ENCODE measurements at regions not wholly inside any gene's neighbourhood (a gene's known extent, or its start where the extent isn't known, plus 50 kb on each side); places are given as distances from the start of the nearest gene placed in this dataset.

DNA sequence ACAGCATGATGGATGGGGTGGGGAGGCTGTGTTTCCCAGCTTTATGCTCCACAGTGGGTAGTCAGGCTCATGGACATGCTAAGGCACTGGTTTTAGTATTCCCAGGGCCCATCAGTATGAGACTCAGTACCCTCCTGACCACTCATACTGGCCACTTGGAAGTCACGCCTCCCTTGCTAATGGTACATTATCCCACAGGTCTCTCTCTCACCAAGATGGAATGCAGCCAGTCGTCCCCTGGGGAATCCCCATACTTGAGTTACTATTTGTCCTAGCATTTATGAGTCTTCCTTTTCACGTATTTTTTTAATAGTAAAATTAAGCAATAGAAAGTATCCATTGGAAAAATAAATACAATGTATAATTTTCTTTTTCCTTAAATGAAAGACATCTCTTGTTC is 80.6 kb upstream of the TBX20 start:
- Histone ChIP-seq H3K9me3 (replicated peaks in 1 of 3) (no peaks in the 10 kb centered on the region), H3K27ac (no peak overlapping the region), H3K4me3 (no peak overlapping the region), H3K27me3 (no peaks in the 10 kb centered on the region), H3K36me3 (replicated peaks in 1 of 2) (no peaks in the 10 kb centered on the region), H3K4me1 (replicated peaks in 1 of 2) (no peaks in the 10 kb centered on the region)
- no peak for DNase-seq
- WGBS, 4 donors = 74 to 76% (median 75%) methylated on average over 3 of the region's 3 CpGs
- intact Hi-C loops (cut with DNase I) = no loop called here
- TF ChIP-seq, protein P1, sequence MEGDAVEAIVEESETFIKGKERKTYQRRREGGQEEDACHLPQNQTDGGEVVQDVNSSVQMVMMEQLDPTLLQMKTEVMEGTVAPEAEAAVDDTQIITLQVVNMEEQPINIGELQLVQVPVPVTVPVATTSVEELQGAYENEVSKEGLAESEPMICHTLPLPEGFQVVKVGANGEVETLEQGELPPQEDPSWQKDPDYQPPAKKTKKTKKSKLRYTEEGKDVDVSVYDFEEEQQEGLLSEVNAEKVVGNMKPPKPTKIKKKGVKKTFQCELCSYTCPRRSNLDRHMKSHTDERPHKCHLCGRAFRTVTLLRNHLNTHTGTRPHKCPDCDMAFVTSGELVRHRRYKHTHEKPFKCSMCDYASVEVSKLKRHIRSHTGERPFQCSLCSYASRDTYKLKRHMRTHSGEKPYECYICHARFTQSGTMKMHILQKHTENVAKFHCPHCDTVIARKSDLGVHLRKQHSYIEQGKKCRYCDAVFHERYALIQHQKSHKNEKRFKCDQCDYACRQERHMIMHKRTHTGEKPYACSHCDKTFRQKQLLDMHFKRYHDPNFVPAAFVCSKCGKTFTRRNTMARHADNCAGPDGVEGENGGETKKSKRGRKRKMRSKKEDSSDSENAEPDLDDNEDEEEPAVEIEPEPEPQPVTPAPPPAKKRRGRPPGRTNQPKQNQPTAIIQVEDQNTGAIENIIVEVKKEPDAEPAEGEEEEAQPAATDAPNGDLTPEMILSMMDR (IDR thresholded peaks at IDR 0.05) = no peak
- TF ChIP-seq POLR2A (IDR thresholded peaks at IDR 0.05) = no peak

- intact Hi-C loops (cut with DNase I) = no loop called here
- TF ChIP-seq POLR2A (IDR thresholded peaks at IDR 0.05) = no peak
- TF ChIP-seq, protein P1 (IDR thresholded peaks at IDR 0.05) = no peak
- H3K27ac ChIP-seq = no peak overlapping the region
- H3K9me3 ChIP-seq (replicated peaks in 1 of 3) = no peaks in the 10 kb centered on the region
- no peaks in the 10 kb centered on the region for H3K4me1 ChIP-seq (replicated peaks in 1 of 2)
- no peak for DNase-seq
- H3K36me3 ChIP-seq (replicated peaks in 1 of 2) = no peaks in the 10 kb centered on the region
- no peaks in the 10 kb centered on the region for H3K27me3 ChIP-seq
- WGBS, 4 donors = 68 to 81% (median 79%) methylated on average over 3 of the region's 3 CpGs
- no peak overlapping the region for H3K4me3 ChIP-seq
Measured at GRCh38 chr7:35333265-35333664, 79.4 kb upstream of the TBX20 start.

DNA sequence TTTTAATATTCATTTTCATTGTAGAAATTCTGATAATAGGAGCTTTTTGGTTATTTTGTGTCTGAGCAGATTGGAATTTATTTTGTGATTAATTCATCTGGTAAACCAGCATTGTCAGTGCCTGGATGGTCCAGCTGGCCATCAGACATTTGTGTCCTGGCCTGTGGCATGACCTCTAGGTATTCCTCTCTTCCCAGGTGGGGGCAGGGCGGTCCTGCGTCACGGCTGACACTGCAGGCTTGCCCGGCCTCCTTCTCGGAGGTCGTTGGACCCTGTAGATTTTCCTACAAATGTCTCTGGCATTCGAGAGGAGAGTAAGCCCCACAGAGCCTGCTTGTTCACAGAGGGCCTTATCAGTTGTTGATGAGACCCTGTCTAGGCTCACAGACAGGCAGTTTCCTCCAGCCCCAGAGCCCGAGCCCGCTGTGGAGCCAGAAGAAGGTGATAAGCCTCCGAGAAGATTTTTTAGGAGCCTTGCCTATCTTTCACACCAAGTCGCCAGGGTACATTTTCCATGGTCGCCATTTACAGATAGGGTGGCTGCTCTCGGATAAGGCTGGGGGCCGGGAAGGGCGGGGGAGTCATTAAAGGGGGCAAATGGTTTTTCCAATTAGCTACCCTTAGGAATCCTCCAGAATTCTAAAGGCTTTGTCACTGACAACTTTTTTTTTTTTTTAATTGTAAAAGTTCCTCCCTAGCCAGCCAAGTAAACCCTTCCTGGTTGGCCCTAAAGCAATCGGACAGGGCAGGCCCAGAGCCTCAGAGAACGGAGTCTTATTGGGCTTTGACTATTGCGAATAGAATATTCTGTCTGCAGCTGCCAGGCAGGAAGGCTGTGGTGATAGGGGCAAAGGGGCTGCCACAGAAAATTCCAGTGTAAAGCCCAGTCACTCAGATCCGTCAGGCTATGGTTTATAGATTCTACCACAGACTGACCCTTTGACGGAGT is 78.1 kb upstream of the TBX20 start:
- 57 to 75% (median 64%) methylated on average over 16 to 20 of the region's 20 CpGs for WGBS, 4 donors
- TF ChIP-seq POLR2A (IDR thresholded peaks at IDR 0.05) = no peak
- TF ChIP-seq, protein P1 (IDR thresholded peaks at IDR 0.05) = no peak
- H3K27ac ChIP-seq = no peak overlapping the region
- H3K4me1 ChIP-seq (replicated peaks in 1 of 2) = no peaks in the 10 kb centered on the region
- intact Hi-C loops (cut with DNase I) = no loop called here
- H3K9me3 ChIP-seq (replicated peaks in 1 of 3) = no peaks in the 10 kb centered on the region
- no peaks in the 10 kb centered on the region for H3K27me3 ChIP-seq
- H3K36me3 ChIP-seq (replicated peaks in 1 of 2) = no peaks in the 10 kb centered on the region
- no peak overlapping the region for H3K4me3 ChIP-seq
- DNase-seq = no peak

DNA sequence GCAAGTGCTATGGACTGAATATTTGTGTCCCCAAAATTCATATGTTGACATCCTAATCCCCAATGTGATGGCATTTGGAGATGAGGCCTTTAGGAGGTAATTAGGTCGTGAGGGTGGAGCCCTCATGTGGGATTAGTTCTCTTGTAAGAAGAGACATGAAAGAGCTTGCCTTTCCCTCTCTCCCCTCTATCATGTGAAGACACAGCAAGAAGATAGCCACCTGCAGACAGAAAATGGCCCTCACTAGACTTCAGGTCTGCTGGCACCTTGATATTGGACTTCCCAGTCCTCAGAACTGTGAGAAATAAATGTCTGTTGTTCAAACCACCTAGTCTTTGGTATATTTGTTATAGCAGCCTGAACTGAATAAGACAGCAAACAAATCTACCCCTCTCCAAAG is 75.1 kb upstream of the TBX20 start:
- TF ChIP-seq, protein P1 (IDR thresholded peaks at IDR 0.05) = no peak
- TF ChIP-seq POLR2A (IDR thresholded peaks at IDR 0.05) = no peak
- 39 to 66% (median 61%) methylated on average over 1 of the region's 1 CpG for WGBS, 4 donors
- Histone ChIP-seq H3K36me3 (replicated peaks in 1 of 2) (no peaks in the 10 kb centered on the region), H3K27me3 (no peaks in the 10 kb centered on the region), H3K9me3 (replicated peaks in 1 of 3) (no peaks in the 10 kb centered on the region), H3K27ac (no peak overlapping the region), H3K4me1 (replicated peaks in 1 of 2) (no peaks in the 10 kb centered on the region), H3K4me3 (no peak overlapping the region)
- no peak for DNase-seq
- intact Hi-C loops (cut with DNase I) = no loop called here
